ENCODE measurements at regions not wholly inside any gene's neighbourhood (a gene's known extent, or its start where the extent isn't known, plus 50 kb on each side); places are given as distances from the start of the nearest gene placed in this dataset.

- no peak overlapping the region for H3K9ac ChIP-seq (ENCODE audit: insufficient read depth in 1 of 2, low read length in 2 of 2)
- H3K4me1 ChIP-seq (ENCODE audit: control insufficient read depth in 5 of 5, insufficient read depth in 5 of 5, low read length in 5 of 5) = peaks cover 0 to 13% (median 3%) of the 10 kb centered on the region in 5 donors
- ATAC-seq (ENCODE audit: insufficient read depth, low FRiP score) = no peak
- H3K27me3 ChIP-seq (ENCODE audit: control insufficient read depth in 3 of 3, insufficient read depth in 3 of 3, low read length in 2 of 3) = no peaks in the 10 kb centered on the region
- no peak overlapping the region for H3K27ac ChIP-seq (ENCODE audit: low read depth in 1 of 2, low read length in 1 of 2)
- TF ChIP-seq CTCF (IDR thresholded peaks at IDR 0.05; ENCODE audit: control extremely low read depth, extremely low read depth) = no peak
- peak in 2 of 3 donors; percentile 29 to 47 for DNase-seq
- H3K9me3 ChIP-seq (ENCODE audit: control insufficient read depth in 4 of 4, insufficient read depth in 3 of 4, low read length in 3 of 4) = no peaks in the 10 kb centered on the region
- 68 to 83% methylated on average over 8 of the region's 8 CpGs for WGBS, 2 donors
- H3K4me3 ChIP-seq = no peak overlapping the region
- no peaks in the 10 kb centered on the region for H3K36me3 ChIP-seq (ENCODE audit: control insufficient read depth in 4 of 4, insufficient read depth in 4 of 4, low read length in 4 of 4)
Measured at GRCh38 chr3:182238126-182238525, 526.4 kb downstream of the SOX2 start.

- WGBS, 2 donors = 93 to 96% methylated on average over 2 of the region's 2 CpGs
- DNase-seq = no peak
- no peak overlapping the region for H3K9ac ChIP-seq (ENCODE audit: insufficient read depth in 1 of 2, low read length in 2 of 2)
- H3K27ac ChIP-seq (ENCODE audit: low read depth in 1 of 2, low read length in 1 of 2) = no peak overlapping the region
- TF ChIP-seq CTCF (IDR thresholded peaks at IDR 0.05; ENCODE audit: control extremely low read depth, extremely low read depth) = no peak
- no peaks in the 10 kb centered on the region for H3K9me3 ChIP-seq (ENCODE audit: control insufficient read depth in 4 of 4, insufficient read depth in 3 of 4, low read length in 3 of 4)
- no peaks in the 10 kb centered on the region for H3K27me3 ChIP-seq (ENCODE audit: control insufficient read depth in 3 of 3, insufficient read depth in 3 of 3, low read length in 2 of 3)
- ATAC-seq (ENCODE audit: insufficient read depth, low FRiP score) = no peak
- no peaks in the 10 kb centered on the region for H3K36me3 ChIP-seq (ENCODE audit: control insufficient read depth in 4 of 4, insufficient read depth in 4 of 4, low read length in 4 of 4)
- H3K4me1 ChIP-seq (ENCODE audit: control insufficient read depth in 5 of 5, insufficient read depth in 5 of 5, low read length in 5 of 5) = peaks cover 0 to 13% (median 3%) of the 10 kb centered on the region in 5 donors
- no peak overlapping the region for H3K4me3 ChIP-seq
Measured at GRCh38 chr3:182239316-182239715, 527.6 kb downstream of the SOX2 start.

- Histone ChIP-seq H3K4me3 (no peak overlapping the region), H3K9ac (ENCODE audit: insufficient read depth in 1 of 2, low read length in 2 of 2) (no peak overlapping the region), H3K36me3 (ENCODE audit: control insufficient read depth in 4 of 4, insufficient read depth in 4 of 4, low read length in 4 of 4) (no peaks in the 10 kb centered on the region), H3K4me1 (ENCODE audit: control insufficient read depth in 5 of 5, insufficient read depth in 5 of 5, low read length in 5 of 5) (peaks cover 0 to 13% (median 3%) of the 10 kb centered on the region in 5 donors), H3K9me3 (ENCODE audit: control insufficient read depth in 4 of 4, insufficient read depth in 3 of 4, low read length in 3 of 4) (no peaks in the 10 kb centered on the region), H3K27me3 (ENCODE audit: control insufficient read depth in 3 of 3, insufficient read depth in 3 of 3, low read length in 2 of 3) (no peaks in the 10 kb centered on the region), H3K27ac (ENCODE audit: low read depth in 1 of 2, low read length in 1 of 2) (no peak overlapping the region)
- no peak for ATAC-seq (ENCODE audit: insufficient read depth, low FRiP score)
- no peak for TF ChIP-seq CTCF (IDR thresholded peaks at IDR 0.05; ENCODE audit: control extremely low read depth, extremely low read depth)
- WGBS, 2 donors = 63 to 76% methylated on average over 2 of the region's 2 CpGs
- no peak for DNase-seq
Measured at GRCh38 chr3:182240474-182240873, 528.7 kb downstream of the SOX2 start.

GRCh38 chr3:182241196-182241765, 529.6 kb downstream of the SOX2 start:
- Histone ChIP-seq H3K9ac (ENCODE audit: insufficient read depth in 1 of 2, low read length in 2 of 2) (no peak overlapping the region), H3K27me3 (ENCODE audit: control insufficient read depth in 3 of 3, insufficient read depth in 3 of 3, low read length in 2 of 3) (no peaks in the 10 kb centered on the region), H3K4me1 (ENCODE audit: control insufficient read depth in 5 of 5, insufficient read depth in 5 of 5, low read length in 5 of 5) (peaks cover 0 to 13% (median 3%) of the 10 kb centered on the region in 5 donors), H3K4me3 (no peak overlapping the region), H3K36me3 (ENCODE audit: control insufficient read depth in 4 of 4, insufficient read depth in 4 of 4, low read length in 4 of 4) (no peaks in the 10 kb centered on the region), H3K9me3 (ENCODE audit: control insufficient read depth in 4 of 4, insufficient read depth in 3 of 4, low read length in 3 of 4) (no peaks in the 10 kb centered on the region), H3K27ac (ENCODE audit: low read depth in 1 of 2, low read length in 1 of 2) (peak overlapping the region in 1 of 2 donors; percentile 49)
- 81 to 94% methylated on average over 8 of the region's 8 CpGs for WGBS, 2 donors
- no peak for ATAC-seq (ENCODE audit: insufficient read depth, low FRiP score)
- no peak for TF ChIP-seq CTCF (IDR thresholded peaks at IDR 0.05; ENCODE audit: control extremely low read depth, extremely low read depth)
- no peak for DNase-seq
